K562 (cell line): ENCODE measurements at regions not wholly inside any gene's neighbourhood (a gene's known extent, or its start where the extent isn't known, plus 50 kb on each side); places are given as distances from the start of the nearest gene placed in this dataset.

ENCODE experiments used
- TEAD2 ChIP-seq: fragments of 450-650 bp; IDR thresholded peaks from 2 replicates; pipeline ENCODE4 v1.6.1; 2016; ENCODE audit warnings: missing genetic modification characterization, control low read depth, missing compliant biosample characterization
- TF ChIP-seq, protein P1 (sequence below): sonication (generic); formaldehyde crosslinking; IDR thresholded peaks from 2 replicates; pipeline ENCODE4 v1.8.0; 2023; ENCODE audit warnings: mild to moderate bottlenecking, missing genetic modification reagents

DNA sequence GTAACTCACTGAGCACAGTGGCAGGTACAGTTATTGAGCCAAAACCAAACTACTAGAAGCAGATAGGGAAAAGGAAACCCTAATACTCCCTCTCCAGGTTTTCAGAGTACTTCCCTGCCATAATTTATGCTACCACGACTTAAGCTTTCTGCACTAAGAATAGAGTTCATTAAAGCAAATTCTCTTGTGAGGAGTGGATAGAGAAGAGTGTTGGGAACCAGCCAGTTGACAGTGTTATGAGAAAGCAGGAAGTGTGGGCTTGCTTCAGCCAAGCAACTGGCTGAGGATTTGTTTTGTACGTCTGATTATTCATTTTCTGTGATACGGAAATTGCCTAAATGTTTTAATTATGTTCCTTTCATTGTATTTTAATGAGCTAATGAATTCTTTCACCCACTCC lies 280.5 kb downstream of the KIF20B start:
- TF ChIP-seq TEAD2 = no peak
- TF ChIP-seq, protein P1, sequence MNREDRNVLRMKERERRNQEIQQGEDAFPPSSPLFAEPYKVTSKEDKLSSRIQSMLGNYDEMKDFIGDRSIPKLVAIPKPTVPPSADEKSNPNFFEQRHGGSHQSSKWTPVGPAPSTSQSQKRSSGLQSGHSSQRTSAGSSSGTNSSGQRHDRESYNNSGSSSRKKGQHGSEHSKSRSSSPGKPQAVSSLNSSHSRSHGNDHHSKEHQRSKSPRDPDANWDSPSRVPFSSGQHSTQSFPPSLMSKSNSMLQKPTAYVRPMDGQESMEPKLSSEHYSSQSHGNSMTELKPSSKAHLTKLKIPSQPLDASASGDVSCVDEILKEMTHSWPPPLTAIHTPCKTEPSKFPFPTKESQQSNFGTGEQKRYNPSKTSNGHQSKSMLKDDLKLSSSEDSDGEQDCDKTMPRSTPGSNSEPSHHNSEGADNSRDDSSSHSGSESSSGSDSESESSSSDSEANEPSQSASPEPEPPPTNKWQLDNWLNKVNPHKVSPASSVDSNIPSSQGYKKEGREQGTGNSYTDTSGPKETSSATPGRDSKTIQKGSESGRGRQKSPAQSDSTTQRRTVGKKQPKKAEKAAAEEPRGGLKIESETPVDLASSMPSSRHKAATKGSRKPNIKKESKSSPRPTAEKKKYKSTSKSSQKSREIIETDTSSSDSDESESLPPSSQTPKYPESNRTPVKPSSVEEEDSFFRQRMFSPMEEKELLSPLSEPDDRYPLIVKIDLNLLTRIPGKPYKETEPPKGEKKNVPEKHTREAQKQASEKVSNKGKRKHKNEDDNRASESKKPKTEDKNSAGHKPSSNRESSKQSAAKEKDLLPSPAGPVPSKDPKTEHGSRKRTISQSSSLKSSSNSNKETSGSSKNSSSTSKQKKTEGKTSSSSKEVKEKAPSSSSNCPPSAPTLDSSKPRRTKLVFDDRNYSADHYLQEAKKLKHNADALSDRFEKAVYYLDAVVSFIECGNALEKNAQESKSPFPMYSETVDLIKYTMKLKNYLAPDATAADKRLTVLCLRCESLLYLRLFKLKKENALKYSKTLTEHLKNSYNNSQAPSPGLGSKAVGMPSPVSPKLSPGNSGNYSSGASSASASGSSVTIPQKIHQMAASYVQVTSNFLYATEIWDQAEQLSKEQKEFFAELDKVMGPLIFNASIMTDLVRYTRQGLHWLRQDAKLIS (CRISPR knock-in tag) = no peak
